ENCODE measurements at regions not wholly inside any gene's neighbourhood (a gene's known extent, or its start where the extent isn't known, plus 50 kb on each side); places are given as distances from the start of the nearest gene placed in this dataset.

DNA sequence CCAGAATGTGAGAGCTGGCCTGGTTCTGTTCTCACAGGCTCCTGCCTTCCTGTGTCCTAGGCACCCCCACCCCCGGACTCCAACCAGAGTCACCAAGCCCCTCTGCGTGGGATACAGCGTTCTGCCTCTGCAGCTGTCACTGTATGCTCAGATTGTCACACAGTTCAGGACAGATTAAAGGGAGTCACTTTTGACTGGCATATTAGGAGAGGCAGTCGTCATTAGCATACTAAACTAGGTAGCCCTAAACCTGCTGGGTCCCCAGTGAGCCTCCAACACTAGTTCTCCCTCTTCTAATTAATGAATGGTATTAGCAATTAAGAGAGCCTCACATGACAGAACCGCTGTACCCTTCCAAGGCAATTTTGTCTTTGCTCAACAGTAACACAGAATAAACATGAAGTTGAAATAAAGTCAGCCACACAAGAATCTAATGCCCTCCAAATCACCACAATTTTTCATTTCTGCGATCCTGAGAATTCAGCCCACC is 340.2 kb downstream of the CMPK2 start:
- TF ChIP-seq, protein P1, sequence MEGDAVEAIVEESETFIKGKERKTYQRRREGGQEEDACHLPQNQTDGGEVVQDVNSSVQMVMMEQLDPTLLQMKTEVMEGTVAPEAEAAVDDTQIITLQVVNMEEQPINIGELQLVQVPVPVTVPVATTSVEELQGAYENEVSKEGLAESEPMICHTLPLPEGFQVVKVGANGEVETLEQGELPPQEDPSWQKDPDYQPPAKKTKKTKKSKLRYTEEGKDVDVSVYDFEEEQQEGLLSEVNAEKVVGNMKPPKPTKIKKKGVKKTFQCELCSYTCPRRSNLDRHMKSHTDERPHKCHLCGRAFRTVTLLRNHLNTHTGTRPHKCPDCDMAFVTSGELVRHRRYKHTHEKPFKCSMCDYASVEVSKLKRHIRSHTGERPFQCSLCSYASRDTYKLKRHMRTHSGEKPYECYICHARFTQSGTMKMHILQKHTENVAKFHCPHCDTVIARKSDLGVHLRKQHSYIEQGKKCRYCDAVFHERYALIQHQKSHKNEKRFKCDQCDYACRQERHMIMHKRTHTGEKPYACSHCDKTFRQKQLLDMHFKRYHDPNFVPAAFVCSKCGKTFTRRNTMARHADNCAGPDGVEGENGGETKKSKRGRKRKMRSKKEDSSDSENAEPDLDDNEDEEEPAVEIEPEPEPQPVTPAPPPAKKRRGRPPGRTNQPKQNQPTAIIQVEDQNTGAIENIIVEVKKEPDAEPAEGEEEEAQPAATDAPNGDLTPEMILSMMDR (IDR thresholded peaks at IDR 0.05): no peak
- TF ChIP-seq TCF7L2 (IDR thresholded peaks at IDR 0.05; ENCODE audit: low read depth, low read length) (no peak), SIN3A (IDR thresholded peaks at IDR 0.05; ENCODE audit: borderline replicate concordance, insufficient read depth, low read depth, low read length) (no peak), REST (IDR thresholded peaks at IDR 0.05; ENCODE audit: insufficient read depth in 1 of 2, low read depth in 2 of 2, low read length in 1 of 2) (no peak)
